ENCODE measurements at regions not wholly inside any gene's neighbourhood (a gene's known extent, or its start where the extent isn't known, plus 50 kb on each side); places are given as distances from the start of the nearest gene placed in this dataset.

DNA sequence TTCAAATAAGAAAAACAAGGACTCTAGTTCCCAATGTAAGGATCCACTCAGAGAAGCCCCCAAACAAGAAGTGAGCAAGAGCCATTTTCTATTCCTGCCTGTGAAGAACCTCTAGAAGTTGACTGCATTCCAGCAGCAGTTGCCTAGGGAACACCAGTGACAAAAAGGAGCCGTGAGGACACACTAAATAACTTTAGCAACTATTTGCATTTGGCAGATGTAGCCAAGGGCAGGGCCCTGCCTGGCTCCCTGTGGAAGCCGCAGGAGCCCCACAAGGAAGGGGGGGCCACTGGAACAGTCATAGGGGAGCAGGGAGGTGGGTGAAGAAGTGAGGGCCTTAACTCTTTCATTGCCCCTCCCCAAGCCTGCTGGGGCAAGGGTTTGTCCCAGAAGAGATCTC is 470.2 kb upstream of the PROK2 start:
- peaks cover 0 to 5% (median 0%) of the 10 kb centered on the region in 7 donors for H3K9me3 Mint-ChIP-seq
- no peak overlapping the region for H3K27ac Mint-ChIP-seq
- Histone ChIP-seq H3K9me3 (replicated peaks in 1 of 2; ENCODE audit: control insufficient read depth in 1 of 2, insufficient read depth in 1 of 2, low read length in 2 of 2) (no peaks in the 10 kb centered on the region), H2AFZ (ENCODE audit: insufficient read depth, low read depth, low read length, poor library complexity, severe bottlenecking) (no peak overlapping the region), H3K4me3 (replicated peaks in 1 of 3; ENCODE audit: low read depth in 2 of 3, low read length in 3 of 3) (no peak overlapping the region), H3K4me2 (replicated peaks; ENCODE audit: extremely low read depth, low read length, poor library complexity, severe bottlenecking) (no peak overlapping the region), H3K79me2 (ENCODE audit: insufficient read depth, low read length) (no peaks in the 10 kb centered on the region), H3K4me1 (ENCODE audit: control insufficient read depth in 1 of 2, insufficient read depth in 2 of 2, low read length in 2 of 2) (peaks cover 15 to 24% of the 10 kb centered on the region in 2 donors), H3K9ac (ENCODE audit: insufficient read depth, low read length, poor library complexity, severe bottlenecking) (no peak overlapping the region), H4K20me1 (ENCODE audit: insufficient read depth, low read length) (no peaks in the 10 kb centered on the region), H3K27me3 (ENCODE audit: control insufficient read depth in 2 of 2, insufficient read depth in 2 of 2, low read length in 2 of 2) (no peaks in the 10 kb centered on the region), H3K27ac (ENCODE audit: low read depth in 1 of 2, low read length in 2 of 2) (no peak overlapping the region), H3K36me3 (replicated peaks in 1 of 2; ENCODE audit: control insufficient read depth in 1 of 2, insufficient read depth in 2 of 2, low read length in 2 of 2) (no peaks in the 10 kb centered on the region)
- WGBS (ENCODE audit: insufficient coverage): 83% methylated on average over 1 of the region's 2 CpGs
- H3K27me3 Mint-ChIP-seq (ENCODE audit: low read depth in 3 of 3): peaks cover 7 to 11% (median 8%) of the 10 kb centered on the region in 3 donors
- no peak for DNase-seq
- H3K4me3 Mint-ChIP-seq: no peak overlapping the region
- no peaks in the 10 kb centered on the region for H3K36me3 Mint-ChIP-seq
- peaks cover 27% of the 10 kb centered on the region for H3K4me1 Mint-ChIP-seq
- TF ChIP-seq, protein P1, sequence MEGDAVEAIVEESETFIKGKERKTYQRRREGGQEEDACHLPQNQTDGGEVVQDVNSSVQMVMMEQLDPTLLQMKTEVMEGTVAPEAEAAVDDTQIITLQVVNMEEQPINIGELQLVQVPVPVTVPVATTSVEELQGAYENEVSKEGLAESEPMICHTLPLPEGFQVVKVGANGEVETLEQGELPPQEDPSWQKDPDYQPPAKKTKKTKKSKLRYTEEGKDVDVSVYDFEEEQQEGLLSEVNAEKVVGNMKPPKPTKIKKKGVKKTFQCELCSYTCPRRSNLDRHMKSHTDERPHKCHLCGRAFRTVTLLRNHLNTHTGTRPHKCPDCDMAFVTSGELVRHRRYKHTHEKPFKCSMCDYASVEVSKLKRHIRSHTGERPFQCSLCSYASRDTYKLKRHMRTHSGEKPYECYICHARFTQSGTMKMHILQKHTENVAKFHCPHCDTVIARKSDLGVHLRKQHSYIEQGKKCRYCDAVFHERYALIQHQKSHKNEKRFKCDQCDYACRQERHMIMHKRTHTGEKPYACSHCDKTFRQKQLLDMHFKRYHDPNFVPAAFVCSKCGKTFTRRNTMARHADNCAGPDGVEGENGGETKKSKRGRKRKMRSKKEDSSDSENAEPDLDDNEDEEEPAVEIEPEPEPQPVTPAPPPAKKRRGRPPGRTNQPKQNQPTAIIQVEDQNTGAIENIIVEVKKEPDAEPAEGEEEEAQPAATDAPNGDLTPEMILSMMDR (IDR thresholded peaks at IDR 0.05): no peak
- intact Hi-C loops (cut with micrococcal nuclease): no loop called here

- H2AFZ ChIP-seq (ENCODE audit: insufficient read depth, low read depth, low read length, poor library complexity, severe bottlenecking): no peak overlapping the region
- no peaks in the 10 kb centered on the region for H4K20me1 ChIP-seq (ENCODE audit: insufficient read depth, low read length)
- no peak overlapping the region for H3K9ac ChIP-seq (ENCODE audit: insufficient read depth, low read length, poor library complexity, severe bottlenecking)
- DNase-seq: no peak
- H3K4me2 ChIP-seq (replicated peaks; ENCODE audit: extremely low read depth, low read length, poor library complexity, severe bottlenecking): no peak overlapping the region
- Mint-ChIP-seq H3K27ac (no peak overlapping the region), H3K9me3 (peaks cover 0 to 5% (median 0%) of the 10 kb centered on the region in 7 donors), H3K4me1 (peaks cover 23% of the 10 kb centered on the region), H3K27me3 (ENCODE audit: low read depth in 3 of 3) (peaks cover 7 to 11% (median 7%) of the 10 kb centered on the region in 3 donors), H3K4me3 (no peak overlapping the region), H3K36me3 (no peaks in the 10 kb centered on the region)
- no peaks in the 10 kb centered on the region for H3K79me2 ChIP-seq (ENCODE audit: insufficient read depth, low read length)
- no peak overlapping the region for H3K27ac ChIP-seq (ENCODE audit: low read depth in 1 of 2, low read length in 2 of 2)
- H3K27me3 ChIP-seq (ENCODE audit: control insufficient read depth in 2 of 2, insufficient read depth in 2 of 2, low read length in 2 of 2): no peaks in the 10 kb centered on the region
- no peak overlapping the region for H3K4me3 ChIP-seq (replicated peaks in 1 of 3; ENCODE audit: low read depth in 2 of 3, low read length in 3 of 3)
- WGBS (ENCODE audit: insufficient coverage): no CpG with 5 or more reads among the region's 2 CpGs
- TF ChIP-seq, protein P1 (IDR thresholded peaks at IDR 0.05): no peak
- H3K9me3 ChIP-seq (replicated peaks in 1 of 2; ENCODE audit: control insufficient read depth in 1 of 2, insufficient read depth in 1 of 2, low read length in 2 of 2): no peaks in the 10 kb centered on the region
- intact Hi-C loops (cut with micrococcal nuclease): no loop called here
- H3K36me3 ChIP-seq (replicated peaks in 1 of 2; ENCODE audit: control insufficient read depth in 1 of 2, insufficient read depth in 2 of 2, low read length in 2 of 2): no peaks in the 10 kb centered on the region
- H3K4me1 ChIP-seq (ENCODE audit: control insufficient read depth in 1 of 2, insufficient read depth in 2 of 2, low read length in 2 of 2): peaks cover 15 to 22% of the 10 kb centered on the region in 2 donors
These were observed 469.5 kb upstream of the PROK2 start for GRCh38 chr3:72254483-72254882.
